Thyroid gland (tissue), 4 donors: ENCODE measurements at regions not wholly inside any gene's neighbourhood (a gene's known extent, or its start where the extent isn't known, plus 50 kb on each side); places are given as distances from the start of the nearest gene placed in this dataset.

ENCODE experiments used
- POLR2A ChIP-seq, 2 donors: fragments of 450-650 bp; IDR thresholded peaks; one replicate each; pipeline ENCODE4 v1.6.1; 2017; ENCODE audit warnings: antibody characterized with exemption in 2 of 2, mild to moderate bottlenecking in 2 of 2, moderate library complexity in 1 of 2
- TF ChIP-seq, protein P1 (sequence below), 6 experiments: fragments of 200-600 bp in 3 of 6; fragments of 450-650 bp in 3 of 6; sonication (generic) in 3 of 6; IDR thresholded peaks; one replicate each; pipeline ENCODE4 v1.5.1; 2016 to 2019; ENCODE audit warnings: antibody characterized with exemption in 6 of 6, mild to moderate bottlenecking in 2 of 6, inconsistent platforms in 1 of 6, moderate library complexity in 1 of 6

DNA sequence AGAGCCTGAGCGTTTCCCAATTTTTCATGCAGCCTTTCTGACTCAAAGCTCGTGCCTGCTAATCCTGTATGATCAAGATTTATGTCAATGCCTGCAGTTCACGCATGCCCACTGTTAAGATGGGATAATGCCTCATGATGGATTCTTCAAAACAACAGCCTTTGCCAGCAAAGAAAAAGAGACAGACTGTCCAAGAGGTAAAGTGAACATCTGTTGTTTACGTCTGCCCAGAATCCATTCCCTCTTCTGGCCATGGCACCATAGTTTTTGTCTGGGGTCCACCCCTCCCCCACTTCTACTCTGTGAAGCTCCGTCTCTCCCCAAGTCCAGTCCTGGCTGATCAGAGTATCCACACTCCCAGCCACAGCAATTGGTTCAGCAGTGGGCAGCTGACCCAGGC is 91.9 kb upstream of the EYA2 start:
- TF ChIP-seq POLR2A (IDR thresholded peaks at IDR 0.05) = no peak
- TF ChIP-seq, protein P1, sequence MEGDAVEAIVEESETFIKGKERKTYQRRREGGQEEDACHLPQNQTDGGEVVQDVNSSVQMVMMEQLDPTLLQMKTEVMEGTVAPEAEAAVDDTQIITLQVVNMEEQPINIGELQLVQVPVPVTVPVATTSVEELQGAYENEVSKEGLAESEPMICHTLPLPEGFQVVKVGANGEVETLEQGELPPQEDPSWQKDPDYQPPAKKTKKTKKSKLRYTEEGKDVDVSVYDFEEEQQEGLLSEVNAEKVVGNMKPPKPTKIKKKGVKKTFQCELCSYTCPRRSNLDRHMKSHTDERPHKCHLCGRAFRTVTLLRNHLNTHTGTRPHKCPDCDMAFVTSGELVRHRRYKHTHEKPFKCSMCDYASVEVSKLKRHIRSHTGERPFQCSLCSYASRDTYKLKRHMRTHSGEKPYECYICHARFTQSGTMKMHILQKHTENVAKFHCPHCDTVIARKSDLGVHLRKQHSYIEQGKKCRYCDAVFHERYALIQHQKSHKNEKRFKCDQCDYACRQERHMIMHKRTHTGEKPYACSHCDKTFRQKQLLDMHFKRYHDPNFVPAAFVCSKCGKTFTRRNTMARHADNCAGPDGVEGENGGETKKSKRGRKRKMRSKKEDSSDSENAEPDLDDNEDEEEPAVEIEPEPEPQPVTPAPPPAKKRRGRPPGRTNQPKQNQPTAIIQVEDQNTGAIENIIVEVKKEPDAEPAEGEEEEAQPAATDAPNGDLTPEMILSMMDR (IDR thresholded peaks at IDR 0.05) = no peak
